Hepatocyte (in vitro differentiated cells): ENCODE measurements at regions not wholly inside any gene's neighbourhood (a gene's known extent, or its start where the extent isn't known, plus 50 kb on each side); places are given as distances from the start of the nearest gene placed in this dataset.

Experiments
- DNase-seq: peaks from one replicate; pipeline ENCODE4 v3.0.0-alpha.2; 2016; ENCODE audit warnings: low spot score
- H2AFZ ChIP-seq: fragments of 200-600 bp; sonication (generic); 2 replicates; pipeline ENCODE4 v1.6.0; 2016; ENCODE audit warnings: antibody characterized with exemption, mild to moderate bottlenecking
- H3K27ac ChIP-seq: fragments of 200-600 bp; sonication (generic); 2 replicates; pipeline ENCODE4 v1.5.1; 2016; ENCODE audit warnings: mild to moderate bottlenecking
- H3K27me3 ChIP-seq: fragments of 200-600 bp; sonication (generic); 2 replicates; pipeline ENCODE4 v1.6.1; 2016
- H3K36me3 ChIP-seq: fragments of 200-600 bp; sonication (generic); replicated peaks from 2 replicates; pipeline ENCODE4 v1.5.1; 2016; ENCODE audit warnings: low read depth; ENCODE audit not compliant: insufficient read depth
- H3K4me1 ChIP-seq: fragments of 200-600 bp; sonication (generic); 2 replicates; pipeline ENCODE4 v1.5.1; 2016; ENCODE audit warnings: mild to moderate bottlenecking, moderate library complexity; ENCODE audit not compliant: insufficient read depth
- H3K4me2 ChIP-seq: fragments of 200-600 bp; sonication (generic); 2 replicates; pipeline ENCODE4 v1.6.0; 2016
- H3K4me3 ChIP-seq: fragments of 200-600 bp; sonication (generic); 2 replicates; pipeline ENCODE4 v1.5.1; 2016; ENCODE audit warnings: mild to moderate bottlenecking
- H3K79me2 ChIP-seq: fragments of 200-600 bp; sonication (generic); 2 replicates; pipeline ENCODE4 v1.6.0; 2017; ENCODE audit warnings: mild to moderate bottlenecking
- H3K9me2 ChIP-seq: fragments of 200-600 bp; sonication (generic); replicated peaks from 2 replicates; pipeline ENCODE4 v1.6.0; 2017; ENCODE audit warnings: mild to moderate bottlenecking; ENCODE audit not compliant: insufficient read depth
- H3K9me3 ChIP-seq: fragments of 200-600 bp; sonication (generic); 2 replicates; pipeline ENCODE4 v1.5.1; 2016; ENCODE audit warnings: low read depth, mild to moderate bottlenecking
- H4K20me1 ChIP-seq: fragments of 200-600 bp; sonication (generic); 2 replicates; pipeline ENCODE4 v1.6.0; 2016; ENCODE audit warnings: mild to moderate bottlenecking; ENCODE audit not compliant: insufficient read depth, poor library complexity, severe bottlenecking
- EZH2 ChIP-seq: fragments of 200-600 bp; sonication (generic); IDR thresholded peaks from 2 replicates; pipeline ENCODE4 v1.6.1; 2016; ENCODE audit warnings: antibody characterized with exemption, mild to moderate bottlenecking, borderline replicate concordance
- EZH2phosphoT487 ChIP-seq: fragments of 200-600 bp; sonication (generic); IDR thresholded peaks from one replicate; pipeline ENCODE4 v1.6.1; 2018; ENCODE audit warnings: antibody characterized with exemption, mild to moderate bottlenecking, low read depth, moderate library complexity; ENCODE audit not compliant: unreplicated experiment, severe bottlenecking
- WGBS: methylation state at CpG from one replicate; pipeline ENCODE4 v1.1.6; 2016; ENCODE audit warnings: low lambda C conversion rate; ENCODE audit errors: missing lambda C conversion rate; 5-methylcytosine and 5-hydroxymethylcytosine counted together
- TF ChIP-seq, protein P1 (sequence below): fragments of 200-600 bp; sonication (generic); IDR thresholded peaks from 2 replicates; pipeline ENCODE4 v1.5.1; 2016; ENCODE audit warnings: antibody characterized with exemption, mild to moderate bottlenecking; ENCODE audit not compliant: poor library complexity

DNA sequence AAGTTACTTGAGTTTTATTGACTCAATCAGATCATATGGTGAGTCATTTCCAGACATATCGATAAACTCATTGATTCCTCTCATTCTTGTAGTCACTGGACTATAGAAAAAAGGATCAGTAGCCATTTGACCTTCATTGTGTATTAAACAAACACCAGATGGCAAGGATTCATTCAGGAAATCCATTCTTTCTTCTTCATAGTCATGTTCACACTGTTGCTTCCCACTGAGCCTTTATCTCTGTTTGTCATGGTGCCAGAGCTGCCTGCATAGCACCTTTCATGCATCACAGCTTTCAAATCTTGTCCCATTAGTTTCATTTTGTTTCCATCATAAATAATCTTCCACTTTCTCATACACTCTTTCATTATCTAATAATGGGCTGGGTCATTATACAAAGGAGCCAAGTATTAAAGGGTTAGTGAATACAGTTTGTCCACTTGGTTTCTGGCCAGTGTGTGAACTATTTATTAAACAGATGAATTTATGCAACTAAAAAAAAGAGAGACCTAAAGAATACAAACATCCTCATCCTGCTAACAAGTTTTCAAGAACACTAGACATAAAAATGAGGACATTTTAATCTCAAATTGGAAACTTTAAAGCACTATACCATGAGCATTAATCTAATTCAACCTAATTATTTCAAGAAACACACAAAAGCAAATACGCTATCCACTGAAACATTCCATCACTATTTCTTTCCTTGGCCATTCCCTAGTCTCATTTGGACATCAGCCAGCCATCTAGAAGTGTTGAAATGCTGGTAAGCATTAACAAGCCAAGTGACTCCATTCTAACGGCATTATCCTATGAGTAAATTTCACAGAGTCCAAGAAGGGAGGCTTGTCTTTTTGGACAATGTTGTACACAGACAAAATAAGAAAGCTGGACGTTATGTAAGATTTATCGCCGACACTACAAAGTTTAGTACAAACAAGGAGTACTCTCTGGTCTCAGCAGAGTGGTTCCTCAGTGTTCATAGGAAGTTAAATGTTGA lies 476.5 kb downstream of the FOXG1 start:
- H3K27me3 ChIP-seq: no peaks in the 10 kb centered on the region
- no peaks in the 10 kb centered on the region for H3K36me3 ChIP-seq
- H3K4me1 ChIP-seq: no peaks in the 10 kb centered on the region
- no peak overlapping the region for H3K4me3 ChIP-seq
- no peak overlapping the region for H3K4me2 ChIP-seq
- H2AFZ ChIP-seq: no peak overlapping the region
- H3K27ac ChIP-seq: no peak overlapping the region
- WGBS: 78% methylated on average over 6 of the region's 6 CpGs
- no peaks in the 10 kb centered on the region for H4K20me1 ChIP-seq
- H3K79me2 ChIP-seq: no peaks in the 10 kb centered on the region
- no peak for DNase-seq
- no peaks in the 10 kb centered on the region for H3K9me3 ChIP-seq
- H3K9me2 ChIP-seq: no peaks in the 10 kb centered on the region
- no peak for TF ChIP-seq EZH2

DNA sequence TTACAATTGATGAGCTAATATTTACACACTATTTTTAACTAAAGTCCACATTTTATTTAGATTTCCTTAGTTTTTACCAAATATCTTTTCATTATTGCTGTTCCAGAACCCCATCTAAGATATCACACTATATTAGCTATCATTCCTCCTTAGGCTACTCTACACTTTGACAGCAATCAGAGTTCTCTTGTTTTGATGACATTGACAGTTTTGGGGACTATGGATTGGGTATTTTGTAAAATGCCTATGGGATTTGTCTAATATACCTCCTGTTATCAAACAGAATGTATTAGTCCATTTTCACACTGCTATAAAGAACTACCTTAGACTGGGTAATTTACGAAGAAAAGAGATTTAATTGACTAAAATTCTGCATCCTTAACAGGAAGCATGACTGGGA lies 489.1 kb downstream of the FOXG1 start:
- Histone ChIP-seq H4K20me1 (no peaks in the 10 kb centered on the region), H3K79me2 (no peaks in the 10 kb centered on the region), H3K4me2 (no peak overlapping the region), H3K36me3 (no peaks in the 10 kb centered on the region), H3K9me2 (no peaks in the 10 kb centered on the region), H3K4me1 (no peaks in the 10 kb centered on the region), H3K27ac (no peak overlapping the region), H3K27me3 (no peaks in the 10 kb centered on the region), H3K9me3 (no peaks in the 10 kb centered on the region), H2AFZ (no peak overlapping the region), H3K4me3 (no peak overlapping the region)
- WGBS: 76% methylated on average over 1 of the region's 1 CpG
- TF ChIP-seq, protein P1, sequence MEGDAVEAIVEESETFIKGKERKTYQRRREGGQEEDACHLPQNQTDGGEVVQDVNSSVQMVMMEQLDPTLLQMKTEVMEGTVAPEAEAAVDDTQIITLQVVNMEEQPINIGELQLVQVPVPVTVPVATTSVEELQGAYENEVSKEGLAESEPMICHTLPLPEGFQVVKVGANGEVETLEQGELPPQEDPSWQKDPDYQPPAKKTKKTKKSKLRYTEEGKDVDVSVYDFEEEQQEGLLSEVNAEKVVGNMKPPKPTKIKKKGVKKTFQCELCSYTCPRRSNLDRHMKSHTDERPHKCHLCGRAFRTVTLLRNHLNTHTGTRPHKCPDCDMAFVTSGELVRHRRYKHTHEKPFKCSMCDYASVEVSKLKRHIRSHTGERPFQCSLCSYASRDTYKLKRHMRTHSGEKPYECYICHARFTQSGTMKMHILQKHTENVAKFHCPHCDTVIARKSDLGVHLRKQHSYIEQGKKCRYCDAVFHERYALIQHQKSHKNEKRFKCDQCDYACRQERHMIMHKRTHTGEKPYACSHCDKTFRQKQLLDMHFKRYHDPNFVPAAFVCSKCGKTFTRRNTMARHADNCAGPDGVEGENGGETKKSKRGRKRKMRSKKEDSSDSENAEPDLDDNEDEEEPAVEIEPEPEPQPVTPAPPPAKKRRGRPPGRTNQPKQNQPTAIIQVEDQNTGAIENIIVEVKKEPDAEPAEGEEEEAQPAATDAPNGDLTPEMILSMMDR: no peak
- TF ChIP-seq EZH2 (no peak), EZH2phosphoT487 (no peak)
- no peak for DNase-seq

DNA sequence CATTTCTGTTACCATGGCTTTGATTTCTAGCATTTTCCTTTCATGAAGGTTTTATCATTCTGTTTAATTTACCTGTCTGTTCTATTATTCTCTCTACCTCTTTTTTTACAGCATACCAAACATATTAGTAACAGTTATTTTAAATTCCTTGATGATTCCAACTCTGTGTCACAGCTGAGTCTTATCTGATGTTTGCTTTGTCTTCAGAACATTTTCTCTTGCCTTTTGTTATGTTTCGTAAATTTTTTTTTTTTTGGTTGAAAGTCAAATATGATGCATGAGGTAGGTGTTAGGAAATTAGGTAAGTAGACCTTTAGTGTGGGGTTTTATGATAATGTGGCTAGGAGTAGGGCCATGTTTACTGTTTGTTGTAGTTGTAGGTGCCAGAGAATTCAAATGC lies 496.4 kb downstream of the FOXG1 start:
- H3K36me3 ChIP-seq: no peaks in the 10 kb centered on the region
- no peak for DNase-seq
- H3K27me3 ChIP-seq: no peaks in the 10 kb centered on the region
- H3K4me3 ChIP-seq: no peak overlapping the region
- H3K9me2 ChIP-seq: no peaks in the 10 kb centered on the region
- H3K79me2 ChIP-seq: no peaks in the 10 kb centered on the region
- H3K4me2 ChIP-seq: no peak overlapping the region
- TF ChIP-seq, protein P1: no peak
- TF ChIP-seq EZH2 (no peak), EZH2phosphoT487 (no peak)
- H3K4me1 ChIP-seq: no peaks in the 10 kb centered on the region
- WGBS: 52% methylated on average over 1 of the region's 1 CpG
- no peaks in the 10 kb centered on the region for H4K20me1 ChIP-seq
- H2AFZ ChIP-seq: no peak overlapping the region
- H3K9me3 ChIP-seq: no peaks in the 10 kb centered on the region
- H3K27ac ChIP-seq: no peak overlapping the region

DNA sequence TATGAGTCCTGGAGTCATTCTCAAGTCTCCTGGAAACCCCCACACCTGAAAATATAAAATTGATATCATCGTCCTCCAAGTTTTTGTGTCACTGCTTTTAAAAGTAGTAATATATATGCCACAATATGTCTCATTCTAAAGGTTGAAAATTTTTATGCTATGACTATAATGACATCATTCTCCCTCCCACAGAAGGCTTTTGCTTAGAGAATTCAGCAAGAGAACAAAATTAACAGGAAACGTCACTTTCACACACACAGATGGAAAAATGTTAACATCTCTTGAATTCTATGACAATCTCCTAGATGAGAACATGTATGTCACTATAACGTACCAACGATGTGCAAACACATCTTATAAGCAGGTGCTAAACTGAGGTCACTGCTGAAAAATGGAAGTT lies 498.3 kb downstream of the FOXG1 start:
- 82% methylated on average over 4 of the region's 4 CpGs for WGBS
- DNase-seq: no peak
- H2AFZ ChIP-seq: no peak overlapping the region

More for the DNA sequence above, 498.3 kb downstream of the FOXG1 start:
- no peaks in the 10 kb centered on the region for H3K79me2 ChIP-seq
- no peak overlapping the region for H3K4me3 ChIP-seq
- H3K27me3 ChIP-seq: no peaks in the 10 kb centered on the region
- no peaks in the 10 kb centered on the region for H3K36me3 ChIP-seq
- no peaks in the 10 kb centered on the region for H3K4me1 ChIP-seq
- H3K9me3 ChIP-seq: no peaks in the 10 kb centered on the region
- no peaks in the 10 kb centered on the region for H3K9me2 ChIP-seq
- TF ChIP-seq, protein P1: no peak
- TF ChIP-seq EZH2 (no peak), EZH2phosphoT487 (no peak)
- no peaks in the 10 kb centered on the region for H4K20me1 ChIP-seq
- no peak overlapping the region for H3K27ac ChIP-seq
- H3K4me2 ChIP-seq: no peak overlapping the region
